ENCODE measurements at regions not wholly inside any gene's neighbourhood (a gene's known extent, or its start where the extent isn't known, plus 50 kb on each side); places are given as distances from the start of the nearest gene placed in this dataset.

DNA sequence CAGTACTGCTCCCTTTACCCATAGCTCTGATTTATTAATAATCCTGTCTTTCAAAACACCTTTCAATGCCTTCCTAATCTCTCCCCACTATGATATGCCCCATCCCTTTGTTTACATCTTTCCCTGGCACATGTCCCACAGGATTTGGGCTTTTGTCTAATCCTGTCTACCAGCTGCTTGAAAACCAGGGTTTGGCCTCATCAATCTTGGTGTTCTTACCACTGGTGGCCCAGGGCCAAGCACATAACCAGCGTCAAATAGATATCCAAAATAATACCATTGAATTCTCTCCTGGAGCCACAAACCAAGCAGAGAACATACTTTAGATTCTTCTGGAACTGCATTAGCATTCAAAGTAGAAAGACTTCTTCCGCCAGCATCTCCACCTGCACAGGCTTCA lies 104.8 kb upstream of the PPP2R3A start:
- TF ChIP-seq POLR2A (IDR thresholded peaks at IDR 0.05) (no peak), POLR2AphosphoS5 (IDR thresholded peaks at IDR 0.05) (no peak), EP300 (IDR thresholded peaks at IDR 0.05; ENCODE audit: low read depth) (no peak)
- TF ChIP-seq, protein P1, sequence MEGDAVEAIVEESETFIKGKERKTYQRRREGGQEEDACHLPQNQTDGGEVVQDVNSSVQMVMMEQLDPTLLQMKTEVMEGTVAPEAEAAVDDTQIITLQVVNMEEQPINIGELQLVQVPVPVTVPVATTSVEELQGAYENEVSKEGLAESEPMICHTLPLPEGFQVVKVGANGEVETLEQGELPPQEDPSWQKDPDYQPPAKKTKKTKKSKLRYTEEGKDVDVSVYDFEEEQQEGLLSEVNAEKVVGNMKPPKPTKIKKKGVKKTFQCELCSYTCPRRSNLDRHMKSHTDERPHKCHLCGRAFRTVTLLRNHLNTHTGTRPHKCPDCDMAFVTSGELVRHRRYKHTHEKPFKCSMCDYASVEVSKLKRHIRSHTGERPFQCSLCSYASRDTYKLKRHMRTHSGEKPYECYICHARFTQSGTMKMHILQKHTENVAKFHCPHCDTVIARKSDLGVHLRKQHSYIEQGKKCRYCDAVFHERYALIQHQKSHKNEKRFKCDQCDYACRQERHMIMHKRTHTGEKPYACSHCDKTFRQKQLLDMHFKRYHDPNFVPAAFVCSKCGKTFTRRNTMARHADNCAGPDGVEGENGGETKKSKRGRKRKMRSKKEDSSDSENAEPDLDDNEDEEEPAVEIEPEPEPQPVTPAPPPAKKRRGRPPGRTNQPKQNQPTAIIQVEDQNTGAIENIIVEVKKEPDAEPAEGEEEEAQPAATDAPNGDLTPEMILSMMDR (IDR thresholded peaks at IDR 0.05), result no peak
- Histone ChIP-seq H3K27ac (no peak overlapping the region), H3K9me3 (no peaks in the 10 kb centered on the region), H3K4me3 (no peak overlapping the region), H3K4me1 (no peaks in the 10 kb centered on the region), H3K27me3 (no peaks in the 10 kb centered on the region), H3K36me3 (no peaks in the 10 kb centered on the region)
- intact Hi-C loops (cut with DNase I; ENCODE audit: low total_unique reads) (no loop called here), in situ Hi-C loops (cut with MboI; ENCODE audit: low pct_ligation_motif_present in 1 of 4, low pct_unique_long_range_greater_than_20kb in 1 of 4, low sequenced_read_pairs in 3 of 4) (no loop called here)
- no peak for DNase-seq
- 79 to 88% methylated on average over 2 of the region's 2 CpGs for WGBS, 2 donors (ENCODE audit: low coverage in 1 of 2)

DNA sequence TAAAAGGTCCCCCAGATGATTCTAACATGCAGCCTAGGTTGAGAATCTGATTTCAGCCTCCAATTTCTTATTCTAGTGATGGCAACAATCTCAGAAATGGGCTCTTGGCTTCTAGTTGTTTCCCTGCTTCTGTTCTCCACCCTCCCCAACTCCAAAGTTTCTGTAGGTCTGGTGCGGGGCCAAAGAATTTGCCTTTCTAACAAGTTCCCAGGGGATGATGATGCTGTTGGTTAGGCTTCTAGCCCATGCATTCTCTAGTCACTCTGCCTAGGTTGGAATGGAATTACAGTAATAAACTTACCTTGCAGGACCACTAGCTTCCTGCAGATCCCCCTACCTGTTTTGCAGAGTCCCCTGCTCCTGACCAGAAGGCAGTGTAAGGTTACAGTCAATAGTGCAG lies 103.2 kb upstream of the PPP2R3A start:
- in situ Hi-C loops (cut with MboI; ENCODE audit: low pct_ligation_motif_present in 1 of 4, low pct_unique_long_range_greater_than_20kb in 1 of 4, low sequenced_read_pairs in 3 of 4), result no loop called here
- no peaks in the 10 kb centered on the region for H3K27me3 ChIP-seq
- no peak overlapping the region for H3K27ac ChIP-seq
- TF ChIP-seq, protein P1 (IDR thresholded peaks at IDR 0.05), result no peak
- TF ChIP-seq EP300 (IDR thresholded peaks at IDR 0.05; ENCODE audit: low read depth) (no peak), POLR2A (IDR thresholded peaks at IDR 0.05) (no peak), POLR2AphosphoS5 (IDR thresholded peaks at IDR 0.05) (no peak)
- no peak for DNase-seq
- no peaks in the 10 kb centered on the region for H3K36me3 ChIP-seq
- WGBS, 2 donors (ENCODE audit: low coverage in 1 of 2), result 93% methylated on average over 1 of the region's 1 CpG; no CpG with 5 or more reads in 1 of the 2 donors
- intact Hi-C loops (cut with DNase I; ENCODE audit: low total_unique reads), result no loop called here
- no peak overlapping the region for H3K4me3 ChIP-seq
- H3K9me3 ChIP-seq, result no peaks in the 10 kb centered on the region
- no peaks in the 10 kb centered on the region for H3K4me1 ChIP-seq

DNA sequence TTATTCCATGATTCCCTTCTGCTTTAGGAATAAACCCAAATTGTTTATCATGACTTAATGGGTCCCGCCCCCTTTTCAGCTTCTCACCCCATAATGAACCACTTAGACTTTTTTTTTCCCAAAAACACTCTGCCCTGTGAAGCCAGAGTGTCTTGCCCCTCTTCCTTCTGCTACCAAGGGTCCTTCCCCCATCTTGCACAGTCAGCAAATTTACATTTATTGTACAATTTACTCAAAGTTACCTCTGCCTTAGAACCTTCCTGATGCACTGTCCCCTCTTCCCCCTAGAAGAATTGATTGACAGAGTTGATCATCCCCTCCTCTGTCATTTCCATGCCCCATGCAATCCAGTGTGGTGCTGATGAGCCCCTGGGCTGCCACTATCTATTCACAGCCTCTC lies 101.5 kb upstream of the PPP2R3A start:
- 82 to 100% methylated on average over 1 of the region's 1 CpG for WGBS, 2 donors (ENCODE audit: low coverage in 1 of 2)
- DNase-seq, result no peak
- Histone ChIP-seq H3K36me3 (no peaks in the 10 kb centered on the region), H3K27me3 (no peaks in the 10 kb centered on the region), H3K4me1 (no peaks in the 10 kb centered on the region), H3K4me3 (no peak overlapping the region), H3K27ac (no peak overlapping the region), H3K9me3 (no peaks in the 10 kb centered on the region)
- in situ Hi-C loops (cut with MboI; ENCODE audit: low pct_ligation_motif_present in 1 of 4, low pct_unique_long_range_greater_than_20kb in 1 of 4, low sequenced_read_pairs in 3 of 4), result no loop called here
- TF ChIP-seq POLR2AphosphoS5 (IDR thresholded peaks at IDR 0.05) (no peak), EP300 (IDR thresholded peaks at IDR 0.05; ENCODE audit: low read depth) (no peak), POLR2A (IDR thresholded peaks at IDR 0.05) (no peak)
- TF ChIP-seq, protein P1 (IDR thresholded peaks at IDR 0.05), result no peak
- intact Hi-C loops (cut with DNase I; ENCODE audit: low total_unique reads), result no loop called here

DNA sequence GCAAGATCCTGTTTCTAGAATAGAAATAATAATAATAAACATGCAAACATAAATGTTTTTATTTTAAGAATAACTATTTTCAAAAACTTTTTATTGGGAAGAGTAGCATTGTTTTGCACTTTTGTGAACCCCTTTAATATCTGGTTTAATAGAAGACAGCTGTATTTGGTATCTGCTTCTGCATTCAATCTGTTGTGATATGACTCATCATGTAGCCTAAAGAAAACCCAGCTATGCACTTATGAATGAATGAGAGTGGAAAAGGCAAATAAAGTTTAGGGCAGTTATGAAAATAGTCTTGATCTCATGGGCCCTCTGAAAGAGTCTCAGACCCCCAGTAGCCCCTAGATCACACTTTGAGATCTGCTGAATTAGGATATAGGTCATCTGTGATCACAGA lies 100.4 kb upstream of the PPP2R3A start:
- Histone ChIP-seq H3K9me3 (no peaks in the 10 kb centered on the region), H3K36me3 (no peaks in the 10 kb centered on the region), H3K4me1 (no peaks in the 10 kb centered on the region), H3K27me3 (no peaks in the 10 kb centered on the region), H3K27ac (no peak overlapping the region), H3K4me3 (no peak overlapping the region)
- TF ChIP-seq POLR2AphosphoS5 (IDR thresholded peaks at IDR 0.05) (no peak), POLR2A (IDR thresholded peaks at IDR 0.05) (no peak), EP300 (IDR thresholded peaks at IDR 0.05; ENCODE audit: low read depth) (no peak)
- TF ChIP-seq, protein P1 (IDR thresholded peaks at IDR 0.05), result no peak
- intact Hi-C loops (cut with DNase I; ENCODE audit: low total_unique reads), result no loop called here
- DNase-seq, result no peak
- in situ Hi-C loops (cut with MboI; ENCODE audit: low pct_ligation_motif_present in 1 of 4, low pct_unique_long_range_greater_than_20kb in 1 of 4, low sequenced_read_pairs in 3 of 4), result no loop called here
